ENCODE measurements at regions not wholly inside any gene's neighbourhood (a gene's known extent, or its start where the extent isn't known, plus 50 kb on each side); places are given as distances from the start of the nearest gene placed in this dataset.

DNA sequence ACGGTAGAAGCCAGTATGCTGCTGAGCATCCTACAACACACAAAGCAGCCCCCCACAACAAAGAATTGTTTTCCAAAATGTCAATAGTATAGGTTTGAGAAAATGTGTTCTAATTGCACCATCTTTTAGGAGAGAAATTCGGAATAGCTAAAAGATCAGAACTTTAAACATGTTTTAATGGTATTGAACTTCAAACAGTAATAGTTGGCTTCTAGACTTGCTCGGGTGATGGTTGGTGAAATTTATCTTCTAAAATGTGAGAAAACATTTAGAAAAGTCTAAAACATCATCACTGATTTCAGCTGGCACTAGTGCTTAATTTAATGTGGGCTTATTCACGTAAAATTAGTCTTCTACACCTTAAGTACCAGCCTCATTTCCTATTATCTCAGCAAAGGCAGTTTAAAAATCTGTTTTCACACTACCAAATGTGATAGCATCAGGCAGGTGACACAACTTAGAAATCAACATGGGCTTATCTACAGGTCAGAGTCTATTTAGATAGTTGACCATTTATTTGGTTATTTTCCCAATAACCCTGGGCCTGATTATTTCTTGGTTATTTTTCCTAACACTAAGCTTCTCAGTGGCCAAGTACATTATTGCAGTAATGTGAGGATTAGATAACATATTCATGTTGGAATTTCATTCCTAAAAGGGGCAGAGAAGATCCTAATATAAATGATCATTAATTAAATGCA is 399.3 kb upstream of the PKN2 start:
- TF ChIP-seq POLR2A (IDR thresholded peaks at IDR 0.05): no peak
- TF ChIP-seq, protein P1, sequence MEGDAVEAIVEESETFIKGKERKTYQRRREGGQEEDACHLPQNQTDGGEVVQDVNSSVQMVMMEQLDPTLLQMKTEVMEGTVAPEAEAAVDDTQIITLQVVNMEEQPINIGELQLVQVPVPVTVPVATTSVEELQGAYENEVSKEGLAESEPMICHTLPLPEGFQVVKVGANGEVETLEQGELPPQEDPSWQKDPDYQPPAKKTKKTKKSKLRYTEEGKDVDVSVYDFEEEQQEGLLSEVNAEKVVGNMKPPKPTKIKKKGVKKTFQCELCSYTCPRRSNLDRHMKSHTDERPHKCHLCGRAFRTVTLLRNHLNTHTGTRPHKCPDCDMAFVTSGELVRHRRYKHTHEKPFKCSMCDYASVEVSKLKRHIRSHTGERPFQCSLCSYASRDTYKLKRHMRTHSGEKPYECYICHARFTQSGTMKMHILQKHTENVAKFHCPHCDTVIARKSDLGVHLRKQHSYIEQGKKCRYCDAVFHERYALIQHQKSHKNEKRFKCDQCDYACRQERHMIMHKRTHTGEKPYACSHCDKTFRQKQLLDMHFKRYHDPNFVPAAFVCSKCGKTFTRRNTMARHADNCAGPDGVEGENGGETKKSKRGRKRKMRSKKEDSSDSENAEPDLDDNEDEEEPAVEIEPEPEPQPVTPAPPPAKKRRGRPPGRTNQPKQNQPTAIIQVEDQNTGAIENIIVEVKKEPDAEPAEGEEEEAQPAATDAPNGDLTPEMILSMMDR (IDR thresholded peaks at IDR 0.05): no peak
